Lower leg skin (tissue), 3 donors: ENCODE measurements at regions not wholly inside any gene's neighbourhood (a gene's known extent, or its start where the extent isn't known, plus 50 kb on each side); places are given as distances from the start of the nearest gene placed in this dataset.

Experiments used
- CTCF ChIP-seq, 3 donors: fragments of 450-650 bp; IDR thresholded peaks; one replicate each; pipeline ENCODE4 v1.5.1; 2016; ENCODE audit warnings: antibody characterized with exemption in 3 of 3, mild to moderate bottlenecking in 3 of 3, moderate library complexity in 2 of 3
- POLR2A ChIP-seq, 2 donors: fragments of 450-650 bp; IDR thresholded peaks; one replicate each; pipeline ENCODE4 v1.6.1; 2016 to 2017; ENCODE audit warnings: antibody characterized with exemption in 2 of 2, mild to moderate bottlenecking in 1 of 2, moderate library complexity in 1 of 2

- no peak for TF ChIP-seq CTCF (IDR thresholded peaks at IDR 0.05)
- TF ChIP-seq POLR2A (IDR thresholded peaks at IDR 0.05) = no peak
Measured at GRCh38 chr6:141151710-141152417, 980.9 kb upstream of the GJE1 start.
